ENCODE measurements at regions not wholly inside any gene's neighbourhood (a gene's known extent, or its start where the extent isn't known, plus 50 kb on each side); places are given as distances from the start of the nearest gene placed in this dataset.

- H2AK5ac ChIP-seq (ENCODE audit: low read length, severe bottlenecking) = no peak overlapping the region
- no peak overlapping the region for H2BK12ac ChIP-seq (ENCODE audit: low read length in 2 of 2)
- no peak overlapping the region for H4K91ac ChIP-seq (ENCODE audit: low read length)
- H3K9me3 ChIP-seq (ENCODE audit: control insufficient read depth, low read length) = no peaks in the 10 kb centered on the region
- no peak overlapping the region for H3K23ac ChIP-seq (ENCODE audit: low read length in 2 of 2)
- no peak overlapping the region for H3K9ac ChIP-seq (ENCODE audit: low read length)
- no peak for DNase-seq
- no peak overlapping the region for H3K18ac ChIP-seq (ENCODE audit: low read depth in 1 of 2, low read length in 2 of 2)
- H3K27ac ChIP-seq (ENCODE audit: low read length, poor library complexity, severe bottlenecking) = no peak overlapping the region
- H3K36me3 ChIP-seq (ENCODE audit: control insufficient read depth in 1 of 2, insufficient read depth in 2 of 2, low read depth in 1 of 2, low read length in 2 of 2) = no peaks in the 10 kb centered on the region
- WGBS = no CpG with 5 or more reads among the region's 3 CpGs
- no peak overlapping the region for H3K4ac ChIP-seq (ENCODE audit: low read depth in 1 of 2, low read length in 2 of 2)
- H4K8ac ChIP-seq (ENCODE audit: low read length) = no peak overlapping the region
- H3K4me3 ChIP-seq (ENCODE audit: insufficient read depth in 1 of 2, low read depth in 1 of 2, low read length in 2 of 2) = no peak overlapping the region
- no peaks in the 10 kb centered on the region for H3K4me1 ChIP-seq (ENCODE audit: control insufficient read depth, insufficient read depth, low read depth, low read length)
- no peak overlapping the region for H3K4me2 ChIP-seq (ENCODE audit: low read length, poor library complexity, severe bottlenecking)
- H3K27me3 ChIP-seq (ENCODE audit: control insufficient read depth in 1 of 2, insufficient read depth in 1 of 2, low read length in 2 of 2) = no peaks in the 10 kb centered on the region
- no peak overlapping the region for H2BK120ac ChIP-seq (ENCODE audit: low read depth, low read length)
- H2AFZ ChIP-seq (ENCODE audit: low read depth, low read length) = no peak overlapping the region
- no peak overlapping the region for H2BK5ac ChIP-seq (ENCODE audit: low read depth, low read length, poor library complexity, severe bottlenecking)
- no peak overlapping the region for H3K14ac ChIP-seq (ENCODE audit: low read length in 2 of 2)
- no peaks in the 10 kb centered on the region for H3K79me1 ChIP-seq (replicated peaks; ENCODE audit: low read length, poor library complexity, severe bottlenecking)
- no peak overlapping the region for H2BK15ac ChIP-seq (ENCODE audit: low read depth, poor library complexity, severe bottlenecking)
Observed at GRCh38 chr2:147607379-147607778, 237.4 kb upstream of the ACVR2A start.

- no peak overlapping the region for H2BK5ac ChIP-seq (ENCODE audit: low read depth, low read length, poor library complexity, severe bottlenecking)
- H3K14ac ChIP-seq (ENCODE audit: low read length in 2 of 2) = no peak overlapping the region
- H3K36me3 ChIP-seq (ENCODE audit: control insufficient read depth in 1 of 2, insufficient read depth in 2 of 2, low read depth in 1 of 2, low read length in 2 of 2) = no peaks in the 10 kb centered on the region
- H3K4me3 ChIP-seq (ENCODE audit: insufficient read depth in 1 of 2, low read depth in 1 of 2, low read length in 2 of 2) = no peak overlapping the region
- no peak overlapping the region for H3K23ac ChIP-seq (ENCODE audit: low read length in 2 of 2)
- no peak overlapping the region for H3K4me2 ChIP-seq (ENCODE audit: low read length, poor library complexity, severe bottlenecking)
- no peak overlapping the region for H2BK15ac ChIP-seq (ENCODE audit: low read depth, poor library complexity, severe bottlenecking)
- no peak overlapping the region for H2BK120ac ChIP-seq (ENCODE audit: low read depth, low read length)
- H2AK5ac ChIP-seq (ENCODE audit: low read length, severe bottlenecking) = no peak overlapping the region
- H3K18ac ChIP-seq (ENCODE audit: low read depth in 1 of 2, low read length in 2 of 2) = no peak overlapping the region
- H2BK12ac ChIP-seq (ENCODE audit: low read length in 2 of 2) = no peak overlapping the region
- no peak overlapping the region for H4K91ac ChIP-seq (ENCODE audit: low read length)
- H2AFZ ChIP-seq (ENCODE audit: low read depth, low read length) = no peak overlapping the region
- no peak for DNase-seq
- no peaks in the 10 kb centered on the region for H3K9me3 ChIP-seq (ENCODE audit: control insufficient read depth, low read length)
- no peak overlapping the region for H3K27ac ChIP-seq (ENCODE audit: low read length, poor library complexity, severe bottlenecking)
- H3K79me1 ChIP-seq (replicated peaks; ENCODE audit: low read length, poor library complexity, severe bottlenecking) = no peaks in the 10 kb centered on the region
- no peak overlapping the region for H3K4ac ChIP-seq (ENCODE audit: low read depth in 1 of 2, low read length in 2 of 2)
- no peaks in the 10 kb centered on the region for H3K4me1 ChIP-seq (ENCODE audit: control insufficient read depth, insufficient read depth, low read depth, low read length)
- WGBS = no CpG with 5 or more reads among the region's 3 CpGs
- peaks cover 0 to 3% of the 10 kb centered on the region in 2 experiments for H3K27me3 ChIP-seq (ENCODE audit: control insufficient read depth in 1 of 2, insufficient read depth in 1 of 2, low read length in 2 of 2)
- H4K8ac ChIP-seq (ENCODE audit: low read length) = no peak overlapping the region
- no peak overlapping the region for H3K9ac ChIP-seq (ENCODE audit: low read length)
Observed at GRCh38 chr2:147603876-147604275, 241.0 kb upstream of the ACVR2A start.

- Histone ChIP-seq H4K91ac (ENCODE audit: low read length) (no peak overlapping the region), H3K9ac (ENCODE audit: low read length) (no peak overlapping the region), H3K9me3 (ENCODE audit: control insufficient read depth, low read length) (no peaks in the 10 kb centered on the region), H2BK5ac (ENCODE audit: low read depth, low read length, poor library complexity, severe bottlenecking) (no peak overlapping the region), H2BK120ac (ENCODE audit: low read depth, low read length) (no peak overlapping the region), H2AFZ (ENCODE audit: low read depth, low read length) (no peak overlapping the region), H3K4ac (ENCODE audit: low read depth in 1 of 2, low read length in 2 of 2) (no peak overlapping the region), H3K27ac (ENCODE audit: low read length, poor library complexity, severe bottlenecking) (no peak overlapping the region), H2BK15ac (ENCODE audit: low read depth, poor library complexity, severe bottlenecking) (no peak overlapping the region), H2AK5ac (ENCODE audit: low read length, severe bottlenecking) (no peak overlapping the region), H3K4me1 (ENCODE audit: control insufficient read depth, insufficient read depth, low read depth, low read length) (no peaks in the 10 kb centered on the region), H3K14ac (ENCODE audit: low read length in 2 of 2) (no peak overlapping the region), H3K23ac (ENCODE audit: low read length in 2 of 2) (no peak overlapping the region), H2BK12ac (ENCODE audit: low read length in 2 of 2) (no peak overlapping the region), H3K18ac (ENCODE audit: low read depth in 1 of 2, low read length in 2 of 2) (no peak overlapping the region), H3K4me2 (ENCODE audit: low read length, poor library complexity, severe bottlenecking) (no peak overlapping the region), H3K79me1 (replicated peaks; ENCODE audit: low read length, poor library complexity, severe bottlenecking) (no peaks in the 10 kb centered on the region), H3K36me3 (ENCODE audit: control insufficient read depth in 1 of 2, insufficient read depth in 2 of 2, low read depth in 1 of 2, low read length in 2 of 2) (no peaks in the 10 kb centered on the region), H4K8ac (ENCODE audit: low read length) (no peak overlapping the region), H3K4me3 (ENCODE audit: insufficient read depth in 1 of 2, low read depth in 1 of 2, low read length in 2 of 2) (no peak overlapping the region), H3K27me3 (ENCODE audit: control insufficient read depth in 1 of 2, insufficient read depth in 1 of 2, low read length in 2 of 2) (peaks cover 0 to 3% of the 10 kb centered on the region in 2 experiments)
- no peak for DNase-seq
- no CpG with 5 or more reads among the region's 1 CpG for WGBS
Observed at GRCh38 chr2:147603447-147603846, 241.4 kb upstream of the ACVR2A start.

GRCh38 chr2:147600646-147601045 is 244.2 kb upstream of the ACVR2A start:
- Histone ChIP-seq H2AK5ac (ENCODE audit: low read length, severe bottlenecking) (no peak overlapping the region), H3K9me3 (ENCODE audit: control insufficient read depth, low read length) (no peaks in the 10 kb centered on the region), H3K79me1 (replicated peaks; ENCODE audit: low read length, poor library complexity, severe bottlenecking) (no peaks in the 10 kb centered on the region), H3K14ac (ENCODE audit: low read length in 2 of 2) (no peak overlapping the region), H2BK15ac (ENCODE audit: low read depth, poor library complexity, severe bottlenecking) (no peak overlapping the region), H3K4me3 (ENCODE audit: insufficient read depth in 1 of 2, low read depth in 1 of 2, low read length in 2 of 2) (no peak overlapping the region), H2BK120ac (ENCODE audit: low read depth, low read length) (no peak overlapping the region), H3K4ac (ENCODE audit: low read depth in 1 of 2, low read length in 2 of 2) (no peak overlapping the region), H3K27me3 (ENCODE audit: control insufficient read depth in 1 of 2, insufficient read depth in 1 of 2, low read length in 2 of 2) (peaks cover 0 to 7% of the 10 kb centered on the region in 2 experiments), H2BK12ac (ENCODE audit: low read length in 2 of 2) (no peak overlapping the region), H2BK5ac (ENCODE audit: low read depth, low read length, poor library complexity, severe bottlenecking) (no peak overlapping the region), H3K4me1 (ENCODE audit: control insufficient read depth, insufficient read depth, low read depth, low read length) (no peaks in the 10 kb centered on the region), H3K23ac (ENCODE audit: low read length in 2 of 2) (no peak overlapping the region), H3K9ac (ENCODE audit: low read length) (no peak overlapping the region), H2AFZ (ENCODE audit: low read depth, low read length) (no peak overlapping the region), H3K18ac (ENCODE audit: low read depth in 1 of 2, low read length in 2 of 2) (no peak overlapping the region), H4K91ac (ENCODE audit: low read length) (no peak overlapping the region), H3K36me3 (ENCODE audit: control insufficient read depth in 1 of 2, insufficient read depth in 2 of 2, low read depth in 1 of 2, low read length in 2 of 2) (no peaks in the 10 kb centered on the region), H3K27ac (ENCODE audit: low read length, poor library complexity, severe bottlenecking) (no peak overlapping the region), H3K4me2 (ENCODE audit: low read length, poor library complexity, severe bottlenecking) (no peak overlapping the region), H4K8ac (ENCODE audit: low read length) (no peak overlapping the region)
- DNase-seq = no peak
- WGBS = 73% methylated on average over 3 of the region's 5 CpGs
